Right lobe of liver (tissue), 4 donors: ENCODE measurements at regions not wholly inside any gene's neighbourhood (a gene's known extent, or its start where the extent isn't known, plus 50 kb on each side); places are given as distances from the start of the nearest gene placed in this dataset.

Experiments
- POLR2A ChIP-seq: fragments of 450-650 bp; IDR thresholded peaks from one replicate; pipeline ENCODE4 v1.6.1; 2017; ENCODE audit warnings: antibody characterized with exemption, mild to moderate bottlenecking
- TF ChIP-seq, protein P1 (sequence below), 4 donors: fragments of 200-600 bp in 3 of 4; fragments of 450-650 bp in 1 of 4; IDR thresholded peaks; one replicate each; pipeline versions ENCODE4 v1.5.1 to v1.8.0; 2016 to 2022; ENCODE audit warnings: antibody characterized with exemption in 4 of 4, mild to moderate bottlenecking in 2 of 4
- donor health status: DM: no; HTN: no; CAD: no.
- donor health status: DM: no; HTN: no; CAD: no.
- donor health status: DM: no; HTN: yes; CAD: no.

DNA sequence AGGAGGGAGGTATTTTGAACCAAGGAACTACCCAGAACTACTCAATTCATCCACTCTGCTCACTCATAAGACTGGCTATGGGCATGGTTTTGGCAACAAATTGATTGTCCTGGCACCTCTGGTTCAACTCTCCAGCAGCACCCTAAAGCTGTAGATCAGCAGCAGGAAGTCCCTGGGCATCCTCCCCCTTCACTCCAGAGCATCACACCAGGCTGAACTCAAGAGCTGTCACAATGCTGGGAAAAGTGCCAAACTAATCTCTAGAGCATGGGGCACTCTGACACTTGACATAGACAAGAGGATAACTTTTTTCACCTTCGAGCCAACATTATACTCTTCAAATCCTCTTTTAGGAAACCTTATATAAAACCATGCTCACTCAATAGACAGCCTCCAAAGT, 154.1 kb upstream of the RBBP8 start:
- TF ChIP-seq, protein P1, sequence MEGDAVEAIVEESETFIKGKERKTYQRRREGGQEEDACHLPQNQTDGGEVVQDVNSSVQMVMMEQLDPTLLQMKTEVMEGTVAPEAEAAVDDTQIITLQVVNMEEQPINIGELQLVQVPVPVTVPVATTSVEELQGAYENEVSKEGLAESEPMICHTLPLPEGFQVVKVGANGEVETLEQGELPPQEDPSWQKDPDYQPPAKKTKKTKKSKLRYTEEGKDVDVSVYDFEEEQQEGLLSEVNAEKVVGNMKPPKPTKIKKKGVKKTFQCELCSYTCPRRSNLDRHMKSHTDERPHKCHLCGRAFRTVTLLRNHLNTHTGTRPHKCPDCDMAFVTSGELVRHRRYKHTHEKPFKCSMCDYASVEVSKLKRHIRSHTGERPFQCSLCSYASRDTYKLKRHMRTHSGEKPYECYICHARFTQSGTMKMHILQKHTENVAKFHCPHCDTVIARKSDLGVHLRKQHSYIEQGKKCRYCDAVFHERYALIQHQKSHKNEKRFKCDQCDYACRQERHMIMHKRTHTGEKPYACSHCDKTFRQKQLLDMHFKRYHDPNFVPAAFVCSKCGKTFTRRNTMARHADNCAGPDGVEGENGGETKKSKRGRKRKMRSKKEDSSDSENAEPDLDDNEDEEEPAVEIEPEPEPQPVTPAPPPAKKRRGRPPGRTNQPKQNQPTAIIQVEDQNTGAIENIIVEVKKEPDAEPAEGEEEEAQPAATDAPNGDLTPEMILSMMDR (IDR thresholded peaks at IDR 0.05) = no peak
- no peak for TF ChIP-seq POLR2A
